Myocyte (in vitro differentiated cells): ENCODE measurements at regions not wholly inside any gene's neighbourhood (a gene's known extent, or its start where the extent isn't known, plus 50 kb on each side); places are given as distances from the start of the nearest gene placed in this dataset.
A peak's percentile ranks its signal among the peaks of the same experiment; 100 is the strongest.

Experiments used
- DNase-seq: peaks from one replicate; pipeline ENCODE4 v3.0.0-alpha.2; 2012; ENCODE audit warnings: low read depth

- no peak for DNase-seq
Measured at GRCh38 chr7:137172105-137172590, 171.4 kb downstream of the PTN start.

- peak; percentile 99 for DNase-seq
Measured at GRCh38 chr7:137169282-137169698, 174.2 kb downstream of the PTN start.

- DNase-seq = no peak
Measured at GRCh38 chr7:137167609-137168008, 175.9 kb downstream of the PTN start.

GRCh38 chr7:137166363-137166762 lies 177.2 kb downstream of the PTN start:
- no peak for DNase-seq

- DNase-seq = no peak
Measured at GRCh38 chr7:137165786-137166185, 177.7 kb downstream of the PTN start.

- no peak for DNase-seq
Measured at GRCh38 chr7:137165241-137165640, 178.3 kb downstream of the PTN start.

- DNase-seq = no peak
Measured at GRCh38 chr7:137164251-137164650, 179.3 kb downstream of the PTN start.

- no peak for DNase-seq
Measured at GRCh38 chr7:137160236-137160635, 183.3 kb downstream of the PTN start.

GRCh38 chr7:137157256-137157655 lies 186.3 kb downstream of the PTN start:
- no peak for DNase-seq

GRCh38 chr7:137151690-137152052 lies 191.9 kb downstream of the PTN start:
- DNase-seq = no peak

- DNase-seq = no peak
Measured at GRCh38 chr7:137151041-137151689, 192.4 kb downstream of the PTN start.

- DNase-seq = no peak
Measured at GRCh38 chr7:137147338-137147720, 196.2 kb downstream of the PTN start.

GRCh38 chr7:137146552-137147337 lies 196.8 kb downstream of the PTN start:
- DNase-seq = peak; percentile 67

- DNase-seq = peak; percentile 64
Measured at GRCh38 chr7:137146012-137146455, 197.5 kb downstream of the PTN start.

- DNase-seq = no peak
Measured at GRCh38 chr7:137142376-137142775, 201.2 kb downstream of the PTN start.

GRCh38 chr7:137135654-137136350 lies 207.7 kb downstream of the PTN start:
- DNase-seq = peak; percentile 21

- DNase-seq = no peak
Measured at GRCh38 chr7:137130751-137131158, 212.8 kb downstream of the PTN start.

- DNase-seq = no peak
Measured at GRCh38 chr7:137129025-137129424, 214.5 kb downstream of the PTN start.

- DNase-seq = no peak
Measured at GRCh38 chr7:137127806-137128205, 215.7 kb downstream of the PTN start.

- DNase-seq = no peak
Measured at GRCh38 chr7:137127058-137127457, 216.5 kb downstream of the PTN start.

- DNase-seq = no peak
Measured at GRCh38 chr7:137122145-137122544, 221.4 kb downstream of the PTN start.

GRCh38 chr7:137120690-137121089 lies 222.8 kb downstream of the PTN start:
- peak; percentile 64 for DNase-seq
